ENCODE measurements at regions not wholly inside any gene's neighbourhood (a gene's known extent, or its start where the extent isn't known, plus 50 kb on each side); places are given as distances from the start of the nearest gene placed in this dataset.

DNA sequence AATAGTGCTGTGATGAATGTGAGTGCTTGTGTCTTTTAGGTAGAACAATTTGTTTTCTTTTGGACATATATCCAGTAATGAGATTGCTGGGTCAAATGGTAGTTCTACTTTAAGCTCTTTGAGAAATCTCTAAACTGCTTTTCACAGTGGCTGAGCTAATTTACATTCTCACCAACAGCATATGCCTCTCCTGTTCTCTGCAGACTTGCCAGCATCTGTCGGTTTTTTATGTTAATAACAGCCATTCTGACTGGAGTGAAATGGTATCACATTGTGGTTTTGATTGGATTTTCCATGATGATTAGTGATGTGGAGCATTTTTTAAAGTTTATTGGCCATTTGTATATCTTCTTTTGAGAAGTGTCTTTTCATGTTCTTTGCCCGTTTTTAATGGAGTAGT, 647.3 kb upstream of the ADAMTS5 start:
- TF ChIP-seq CTCF (IDR thresholded peaks at IDR 0.05) (no peak), POLR2A (IDR thresholded peaks at IDR 0.05) (no peak), EP300 (IDR thresholded peaks at IDR 0.05) (no peak)
